OCI-LY7 (cell line): ENCODE measurements at regions not wholly inside any gene's neighbourhood (a gene's known extent, or its start where the extent isn't known, plus 50 kb on each side); places are given as distances from the start of the nearest gene placed in this dataset.
A peak's percentile ranks its signal among the peaks of the same experiment; 100 is the strongest.
"Not testable (repeated sequence)": the region's sequence is repeated elsewhere in the genome, so short reads cannot be mapped to it uniquely, and the experiment has no call there.

Experiments
- BruUV-seq: library from RNA; stranded (reverse); fragments of 400-500 nt; replicated peaks from 2 replicates; lab custom pipeline; 2021; lab: Mats Ljungman, UMichigan
- CTCF ChIA-PET: fragments of 300-600 bp; sonication (Branson Sonifier 250); formaldehyde crosslinking; loops from one replicate; lab custom pipeline; 2022; ENCODE audit warnings: antibody characterized with exemption; ENCODE audit not compliant: unreplicated experiment; lab: Charles Lee
- POLR2A ChIA-PET: fragments of 300-600 bp; sonication (Branson Sonifier 250); formaldehyde crosslinking; loops from one replicate; lab custom pipeline; 2022; ENCODE audit warnings: antibody characterized with exemption; lab: Charles Lee
- DNase-seq: peaks from one replicate; pipeline ENCODE4 v3.0.0-alpha.2; 2015; ENCODE audit warnings: low spot score
- H2AFZ ChIP-seq: fragments of 200-600 bp; sonication (generic), shearing (Covaris generic); 2 replicates; pipeline ENCODE4 v1.6.1; 2014; ENCODE audit warnings: mild to moderate bottlenecking, antibody characterized with exemption, low read length, moderate library complexity
- H3K27ac ChIP-seq: fragments of 200-600 bp; sonication (generic); 2 replicates; pipeline ENCODE4 v1.5.1; 2014; ENCODE audit warnings: mixed run types, low read depth, mild to moderate bottlenecking, moderate library complexity, low read length, inconsistent platforms; ENCODE audit not compliant: poor library complexity, severe bottlenecking
- H3K36me3 ChIP-seq: fragments of 200-600 bp; sonication (generic); 2 replicates; pipeline ENCODE4 v1.6.1; 2014; ENCODE audit warnings: mild to moderate bottlenecking, antibody characterized with exemption, low read length, moderate library complexity, mixed read lengths; ENCODE audit not compliant: insufficient read depth
- H3K4me1 ChIP-seq: fragments of 200-600 bp; sonication (generic); 2 replicates; pipeline ENCODE4 v1.5.1; 2014; ENCODE audit warnings: mild to moderate bottlenecking, low read length; ENCODE audit not compliant: insufficient read depth, poor library complexity, severe bottlenecking
- H3K4me2 ChIP-seq: fragments of 200-600 bp; sonication (generic); 2 replicates; pipeline ENCODE4 v1.6.1; 2014; ENCODE audit warnings: mild to moderate bottlenecking, low read length
- H3K4me3 ChIP-seq: fragments of 200-600 bp; sonication (generic); 2 replicates; pipeline ENCODE4 v1.5.1; 2014; ENCODE audit warnings: mild to moderate bottlenecking, low read depth, low read length; ENCODE audit not compliant: poor library complexity, severe bottlenecking
- H3K79me2 ChIP-seq: fragments of 200-600 bp; sonication (generic); 2 replicates; pipeline ENCODE4 v1.6.1; 2016; ENCODE audit warnings: low read depth, mild to moderate bottlenecking, low read length, moderate library complexity, mixed read lengths; ENCODE audit not compliant: insufficient read depth
- H3K9me2 ChIP-seq: fragments of 200-600 bp; sonication (generic); 2 replicates; pipeline ENCODE4 v1.6.1; 2016; ENCODE audit warnings: mild to moderate bottlenecking, low read length, mixed read lengths; ENCODE audit not compliant: insufficient read depth
- H3K9me3 ChIP-seq: fragments of 200-600 bp; sonication (generic); 2 replicates; pipeline ENCODE4 v1.6.1; 2014; ENCODE audit warnings: mild to moderate bottlenecking, mixed run types, low read length, mixed read lengths
- H4K20me1 ChIP-seq: fragments of 200-600 bp; sonication (generic); 2 replicates; pipeline ENCODE4 v1.6.1; 2014; ENCODE audit warnings: mild to moderate bottlenecking, antibody characterized with exemption, low read length, moderate library complexity, mixed read lengths; ENCODE audit not compliant: insufficient read depth
- EZH2phosphoT487 ChIP-seq: fragments of 200-600 bp; sonication (generic); IDR thresholded peaks from 2 replicates; pipeline ENCODE4 v1.6.1; 2018; ENCODE audit warnings: low read depth, borderline replicate concordance, mild to moderate bottlenecking, mixed run types, antibody characterized with exemption, low read length, moderate library complexity, mixed read lengths
- intact Hi-C: fragments of 100-400 bp; cut with micrococcal nuclease; formaldehyde crosslinking; loops from one replicate; pipeline ENCODE4 v1.10.0; 2022; ENCODE audit not compliant: unreplicated experiment
- TF ChIP-seq, protein P1 (sequence below): fragments of 200-600 bp; sonication (generic); conservative IDR thresholded peaks from 2 replicates; pipeline ENCODE4 v1.5.1; 2014; ENCODE audit warnings: mild to moderate bottlenecking, antibody characterized with exemption, low read length, moderate library complexity, mixed read lengths

DNA sequence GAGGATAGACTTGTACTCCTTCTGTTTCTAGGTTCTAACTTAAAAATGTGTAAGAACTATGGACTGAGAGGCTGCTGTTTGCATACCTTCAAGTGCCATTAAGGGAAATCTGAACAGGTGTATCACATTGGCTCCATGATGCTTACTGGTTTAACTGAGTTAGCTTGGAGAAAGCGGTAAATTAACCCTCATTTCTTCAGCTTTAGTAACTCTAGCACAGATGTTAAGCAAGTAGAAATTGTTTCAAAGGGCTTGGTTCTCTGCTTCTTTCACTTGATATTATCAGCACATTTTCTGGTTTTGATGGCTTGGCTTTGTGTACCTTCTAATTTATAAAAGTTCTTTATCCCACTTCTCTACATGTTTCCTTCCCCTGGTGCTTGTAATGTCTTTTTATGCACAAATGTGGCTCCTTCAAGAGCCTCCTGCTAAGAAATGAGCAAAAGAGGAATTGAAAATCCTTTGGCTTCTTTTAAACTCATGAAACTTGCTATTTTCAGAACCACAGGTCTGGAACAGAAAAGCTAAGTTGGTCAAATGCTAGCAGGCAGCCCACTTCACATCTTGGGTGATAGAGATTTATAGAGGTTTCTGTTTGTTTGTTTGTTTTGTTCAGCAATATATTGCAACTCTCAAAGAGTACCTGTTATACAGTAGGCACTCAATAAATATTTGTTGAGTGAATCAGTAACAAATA lies 249.9 kb upstream of the THUMPD2 start:
- H3K9me3 ChIP-seq: peaks cover 13% of the 10 kb centered on the region; the same call in 1 of the 2 replicates
- peak overlapping the region; percentile 63 for H3K4me2 ChIP-seq
- no peaks in the 10 kb centered on the region for H4K20me1 ChIP-seq
- peak overlapping the region; percentile 15 for H3K4me3 ChIP-seq
- no TSS peak for BruUV-seq
- TF ChIP-seq EZH2phosphoT487: no peak
- TF ChIP-seq, protein P1, sequence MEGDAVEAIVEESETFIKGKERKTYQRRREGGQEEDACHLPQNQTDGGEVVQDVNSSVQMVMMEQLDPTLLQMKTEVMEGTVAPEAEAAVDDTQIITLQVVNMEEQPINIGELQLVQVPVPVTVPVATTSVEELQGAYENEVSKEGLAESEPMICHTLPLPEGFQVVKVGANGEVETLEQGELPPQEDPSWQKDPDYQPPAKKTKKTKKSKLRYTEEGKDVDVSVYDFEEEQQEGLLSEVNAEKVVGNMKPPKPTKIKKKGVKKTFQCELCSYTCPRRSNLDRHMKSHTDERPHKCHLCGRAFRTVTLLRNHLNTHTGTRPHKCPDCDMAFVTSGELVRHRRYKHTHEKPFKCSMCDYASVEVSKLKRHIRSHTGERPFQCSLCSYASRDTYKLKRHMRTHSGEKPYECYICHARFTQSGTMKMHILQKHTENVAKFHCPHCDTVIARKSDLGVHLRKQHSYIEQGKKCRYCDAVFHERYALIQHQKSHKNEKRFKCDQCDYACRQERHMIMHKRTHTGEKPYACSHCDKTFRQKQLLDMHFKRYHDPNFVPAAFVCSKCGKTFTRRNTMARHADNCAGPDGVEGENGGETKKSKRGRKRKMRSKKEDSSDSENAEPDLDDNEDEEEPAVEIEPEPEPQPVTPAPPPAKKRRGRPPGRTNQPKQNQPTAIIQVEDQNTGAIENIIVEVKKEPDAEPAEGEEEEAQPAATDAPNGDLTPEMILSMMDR: no peak
- POLR2A ChIA-PET: interaction anchor here (0.5 to 1.5 kb wide), 4 partner anchors 8 to 109 kb away, joined by 3 to 5 read pairs (median 4); no protein-coding TSS in a partner anchor
- peak overlapping the region; percentile 31; the same call in 1 of the 2 replicates for H2AFZ ChIP-seq
- peak overlapping the region; percentile 81 for H3K27ac ChIP-seq
- H3K4me1 ChIP-seq: peaks cover 26% of the 10 kb centered on the region
- no peaks in the 10 kb centered on the region for H3K79me2 ChIP-seq
- CTCF ChIA-PET: no interaction called here
- no peaks in the 10 kb centered on the region for H3K9me2 ChIP-seq
- intact Hi-C loops: loop anchor here (2.0 to 5.0 kb wide), 3 partner anchors 108 to 213 kb away; no protein-coding TSS in a partner anchor
- H3K36me3 ChIP-seq: peaks cover 4% of the 10 kb centered on the region; the same call in 1 of the 2 replicates
- peak; percentile 82 for DNase-seq

DNA sequence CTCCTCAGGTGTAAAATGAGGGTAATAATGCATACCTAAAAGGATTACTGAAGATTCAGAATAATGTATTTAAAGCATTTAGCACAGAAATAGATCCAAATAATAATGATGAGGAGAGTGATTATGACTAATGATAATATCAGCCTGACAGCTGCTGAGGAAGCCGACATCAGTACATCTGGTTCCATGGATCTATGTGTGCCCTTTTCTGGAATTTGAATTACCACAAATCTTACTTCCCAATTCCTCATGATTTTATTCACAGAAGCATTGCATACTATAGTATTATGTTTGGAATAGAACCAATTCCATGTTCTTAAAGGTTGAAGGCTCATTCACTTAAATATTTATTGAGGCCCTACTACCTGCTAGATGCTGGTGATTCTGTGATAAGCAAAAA lies 248.9 kb upstream of the THUMPD2 start:
- ChIA-PET CTCF (no interaction called here), POLR2A (interaction anchor here (0.7 to 1.5 kb wide), 4 partner anchors 9 to 113 kb away, joined by 3 to 5 read pairs (median 4); no protein-coding TSS in a partner anchor)
- no peak overlapping the region for H3K4me3 ChIP-seq
- no peaks in the 10 kb centered on the region for H3K9me2 ChIP-seq
- no TSS peak for BruUV-seq
- peak overlapping the region; percentile 31; the same call in 1 of the 2 replicates for H2AFZ ChIP-seq
- no peaks in the 10 kb centered on the region for H3K79me2 ChIP-seq
- H3K9me3 ChIP-seq: 0 out of 2 replicates have a peak, but pooled peaks cover 7% of the 10 kb centered on the region
- H3K36me3 ChIP-seq: no peaks in the 10 kb centered on the region; the same call in 1 of the 2 replicates
- intact Hi-C loops: loop anchor here (2.0 to 5.0 kb wide), 3 partner anchors 107 to 214 kb away; no protein-coding TSS in a partner anchor
- H4K20me1 ChIP-seq: no peaks in the 10 kb centered on the region
- no peak for DNase-seq
- peak overlapping the region; percentile 63 for H3K4me2 ChIP-seq
- TF ChIP-seq, protein P1: no peak
- no peak for TF ChIP-seq EZH2phosphoT487
- peaks cover 26% of the 10 kb centered on the region for H3K4me1 ChIP-seq
- peak overlapping the region; percentile 81 for H3K27ac ChIP-seq

DNA sequence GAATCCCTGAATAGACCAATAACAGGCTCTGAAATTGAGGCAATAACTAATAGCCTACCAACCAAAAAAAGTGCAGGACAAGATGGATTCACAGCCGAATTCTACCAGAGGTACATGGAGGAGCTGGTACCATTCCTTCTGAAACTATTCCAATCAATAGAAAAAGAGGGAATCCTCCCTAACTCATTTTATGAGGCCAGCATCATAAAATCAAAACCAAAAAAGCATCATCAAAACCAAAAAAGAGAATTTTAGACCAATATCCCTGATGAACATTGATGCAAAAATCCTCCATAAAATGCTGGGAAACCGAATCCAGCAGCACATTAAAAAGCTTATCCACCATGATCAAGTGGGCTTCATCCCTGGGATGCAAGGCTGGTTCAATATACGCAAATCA lies 246.2 kb upstream of the THUMPD2 start:
- Histone ChIP-seq H3K4me1 (peaks cover 25% of the 10 kb centered on the region), H3K9me3 (peaks cover 27% of the 10 kb centered on the region; the same call in 1 of the 2 replicates)
- H3K9me2 ChIP-seq, H2AFZ ChIP-seq, BruUV-seq, H3K4me2 ChIP-seq, POLR2A ChIA-PET, DNase-seq, H3K79me2 ChIP-seq, H3K27ac ChIP-seq, CTCF ChIA-PET, H4K20me1 ChIP-seq, H3K4me3 ChIP-seq, H3K36me3 ChIP-seq: not testable (repeated sequence)
- intact Hi-C loops: loop anchor here (5.0 kb wide), 2 partner anchors 137 to 217 kb away; no protein-coding TSS in a partner anchor
